RWPE2 (cell line): ENCODE measurements at regions not wholly inside any gene's neighbourhood (a gene's known extent, or its start where the extent isn't known, plus 50 kb on each side); places are given as distances from the start of the nearest gene placed in this dataset.

Experiments used
- ATAC-seq: fragments of 200-7000 bp; cut with Tn5 transposase; 3 replicates; pipeline ENCODE4 v1.9.1; 2021; ENCODE audit warnings: low read depth
- DNase-seq: peaks from one replicate; pipeline ENCODE4 v3.0.0-alpha.2; 2020; ENCODE audit warnings: low spot score
- H3K27ac ChIP-seq: fragments of 450-650 bp; 2 replicates; pipeline ENCODE4 v1.5.1; 2017; ENCODE audit warnings: mild to moderate bottlenecking; ENCODE audit not compliant: poor library complexity, severe bottlenecking
- H3K27me3 ChIP-seq: fragments of 250-450 bp; sonication (Bioruptor Pico); 2 replicates; pipeline ENCODE4 v1.5.1; 2021; ENCODE audit warnings: mild to moderate bottlenecking, moderate library complexity; ENCODE audit not compliant: insufficient read depth, poor library complexity, severe bottlenecking
- H3K36me3 ChIP-seq: fragments of 250-450 bp; sonication (Bioruptor Pico); 2 replicates; pipeline ENCODE4 v1.5.1; 2020; ENCODE audit warnings: low read depth, mild to moderate bottlenecking, moderate library complexity
- H3K4me1 ChIP-seq: fragments of 250-450 bp; sonication (Bioruptor Pico); 2 replicates; pipeline ENCODE4 v1.5.1; 2021; ENCODE audit warnings: mild to moderate bottlenecking, moderate library complexity; ENCODE audit not compliant: insufficient read depth, poor library complexity, severe bottlenecking
- H3K4me3 ChIP-seq: fragments of 250-450 bp; sonication (Bioruptor Pico); 2 replicates; pipeline ENCODE4 v1.5.1; 2021; ENCODE audit warnings: mild to moderate bottlenecking, moderate library complexity; ENCODE audit not compliant: severe bottlenecking
- H3K9me3 ChIP-seq: fragments of 250-450 bp; sonication (Bioruptor Pico); 2 replicates; pipeline ENCODE4 v1.5.1; 2021; ENCODE audit warnings: mild to moderate bottlenecking, moderate library complexity; ENCODE audit not compliant: severe bottlenecking
- CTCF ChIP-seq: fragments of 450-650 bp; IDR thresholded peaks from one replicate; pipeline ENCODE4 v1.5.1; 2017; ENCODE audit warnings: mild to moderate bottlenecking, moderate library complexity; ENCODE audit not compliant: poor library complexity, severe bottlenecking

- TF ChIP-seq CTCF: no peak
- Histone ChIP-seq H3K4me1 (no peaks in the 10 kb centered on the region), H3K27ac (no peak overlapping the region), H3K9me3 (no peaks in the 10 kb centered on the region), H3K27me3 (no peaks in the 10 kb centered on the region), H3K4me3 (no peak overlapping the region), H3K36me3 (no peaks in the 10 kb centered on the region)
- ATAC-seq: no peak
- DNase-seq: no peak
Measured at GRCh38 chr16:51716195-51716594, 565.1 kb upstream of the SALL1 start.

GRCh38 chr16:51713502-51713901 is 562.4 kb upstream of the SALL1 start:
- Histone ChIP-seq H3K36me3 (no peaks in the 10 kb centered on the region), H3K4me1 (no peaks in the 10 kb centered on the region), H3K27me3 (no peaks in the 10 kb centered on the region), H3K9me3 (no peaks in the 10 kb centered on the region), H3K27ac (no peak overlapping the region), H3K4me3 (no peak overlapping the region)
- DNase-seq (no peak), ATAC-seq (no peak)
- TF ChIP-seq CTCF: no peak

- no peak for TF ChIP-seq CTCF
- DNase-seq: no peak
- H3K27ac ChIP-seq: no peak overlapping the region
- H3K4me3 ChIP-seq: no peak overlapping the region
- ATAC-seq: no peak
- no peaks in the 10 kb centered on the region for H3K4me1 ChIP-seq
- H3K36me3 ChIP-seq: no peaks in the 10 kb centered on the region
- peaks cover 5% of the 10 kb centered on the region for H3K27me3 ChIP-seq
- H3K9me3 ChIP-seq: no peaks in the 10 kb centered on the region
Measured at GRCh38 chr16:51710905-51711563, 560.0 kb upstream of the SALL1 start.

GRCh38 chr16:51710186-51710585 is 559.1 kb upstream of the SALL1 start:
- no peak for DNase-seq
- no peak overlapping the region for H3K4me3 ChIP-seq
- TF ChIP-seq CTCF: no peak
- peaks cover 5% of the 10 kb centered on the region for H3K9me3 ChIP-seq
- ATAC-seq: no peak
- H3K27ac ChIP-seq: no peak overlapping the region
- H3K36me3 ChIP-seq: no peaks in the 10 kb centered on the region
- H3K4me1 ChIP-seq: no peaks in the 10 kb centered on the region
- peaks cover 5% of the 10 kb centered on the region for H3K27me3 ChIP-seq

GRCh38 chr16:51708861-51709260 is 557.8 kb upstream of the SALL1 start:
- no peak for ATAC-seq

More at GRCh38 chr16:51708861-51709260, 557.8 kb upstream of the SALL1 start:
- Histone ChIP-seq H3K36me3 (no peaks in the 10 kb centered on the region), H3K9me3 (peaks cover 5% of the 10 kb centered on the region), H3K27me3 (peaks cover 5% of the 10 kb centered on the region), H3K27ac (no peak overlapping the region), H3K4me1 (no peaks in the 10 kb centered on the region), H3K4me3 (no peak overlapping the region)
- no peak for TF ChIP-seq CTCF
- DNase-seq: no peak
